Fibroblast of lung (primary cell): ENCODE measurements at regions not wholly inside any gene's neighbourhood (a gene's known extent, or its start where the extent isn't known, plus 50 kb on each side); places are given as distances from the start of the nearest gene placed in this dataset.

Experiments used
- EZH2 ChIP-seq: IDR thresholded peaks from 2 replicates; pipeline ENCODE4 v1.5.1; 2012; ENCODE audit warnings: low read length, control low read depth, mild to moderate bottlenecking; ENCODE audit errors: missing control alignments
- TF ChIP-seq, protein P1 (sequence below), 2 donors: IDR thresholded peaks in 1 of 2; conservative IDR thresholded peaks in 1 of 2; 1 replicate in 1 of 2; 2 replicates in 1 of 2; pipeline ENCODE4 v1.5.1; 2011 to 2012; ENCODE audit warnings: low read length in 2 of 2, control low read depth in 1 of 2, inconsistent platforms in 1 of 2, low read depth in 1 of 2, mild to moderate bottlenecking in 1 of 2

DNA sequence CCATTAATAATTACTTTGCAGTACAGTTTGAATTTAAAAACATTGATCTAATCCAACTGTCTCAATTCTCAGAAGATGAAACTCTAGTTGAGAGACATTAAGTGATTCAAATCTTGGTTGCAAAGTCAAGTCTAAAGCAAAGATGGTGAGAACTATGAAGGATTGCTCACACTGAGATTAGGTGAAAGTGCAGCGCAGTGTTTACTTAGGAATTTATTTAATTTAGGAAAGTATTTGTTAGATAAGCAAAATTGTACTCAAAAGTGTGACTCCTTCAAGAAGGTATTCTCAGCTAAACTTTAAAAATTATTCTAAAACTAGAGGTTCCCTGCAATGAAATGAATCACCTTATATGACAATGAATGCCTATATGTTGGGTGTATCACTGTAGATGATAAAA is 454.9 kb downstream of the PDGFC start:
- no peak for TF ChIP-seq EZH2
- TF ChIP-seq, protein P1, sequence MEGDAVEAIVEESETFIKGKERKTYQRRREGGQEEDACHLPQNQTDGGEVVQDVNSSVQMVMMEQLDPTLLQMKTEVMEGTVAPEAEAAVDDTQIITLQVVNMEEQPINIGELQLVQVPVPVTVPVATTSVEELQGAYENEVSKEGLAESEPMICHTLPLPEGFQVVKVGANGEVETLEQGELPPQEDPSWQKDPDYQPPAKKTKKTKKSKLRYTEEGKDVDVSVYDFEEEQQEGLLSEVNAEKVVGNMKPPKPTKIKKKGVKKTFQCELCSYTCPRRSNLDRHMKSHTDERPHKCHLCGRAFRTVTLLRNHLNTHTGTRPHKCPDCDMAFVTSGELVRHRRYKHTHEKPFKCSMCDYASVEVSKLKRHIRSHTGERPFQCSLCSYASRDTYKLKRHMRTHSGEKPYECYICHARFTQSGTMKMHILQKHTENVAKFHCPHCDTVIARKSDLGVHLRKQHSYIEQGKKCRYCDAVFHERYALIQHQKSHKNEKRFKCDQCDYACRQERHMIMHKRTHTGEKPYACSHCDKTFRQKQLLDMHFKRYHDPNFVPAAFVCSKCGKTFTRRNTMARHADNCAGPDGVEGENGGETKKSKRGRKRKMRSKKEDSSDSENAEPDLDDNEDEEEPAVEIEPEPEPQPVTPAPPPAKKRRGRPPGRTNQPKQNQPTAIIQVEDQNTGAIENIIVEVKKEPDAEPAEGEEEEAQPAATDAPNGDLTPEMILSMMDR (conservative IDR thresholded peaks at IDR 0.05 in 1 of 2, IDR thresholded peaks at IDR 0.05 in 1 of 2; ENCODE audit: low read depth in 1 of 2, low read length in 2 of 2), result no peak
